GM19043 (cell line): ENCODE measurements at regions not wholly inside any gene's neighbourhood (a gene's known extent, or its start where the extent isn't known, plus 50 kb on each side); places are given as distances from the start of the nearest gene placed in this dataset.

ENCODE experiments used
- ATAC-seq: cut with Tn5 transposase; IDR thresholded peaks from one replicate; pipeline ENCODE4 v1.9.1; 2021; ENCODE audit warnings: low read depth; ENCODE audit not compliant: unreplicated experiment

DNA sequence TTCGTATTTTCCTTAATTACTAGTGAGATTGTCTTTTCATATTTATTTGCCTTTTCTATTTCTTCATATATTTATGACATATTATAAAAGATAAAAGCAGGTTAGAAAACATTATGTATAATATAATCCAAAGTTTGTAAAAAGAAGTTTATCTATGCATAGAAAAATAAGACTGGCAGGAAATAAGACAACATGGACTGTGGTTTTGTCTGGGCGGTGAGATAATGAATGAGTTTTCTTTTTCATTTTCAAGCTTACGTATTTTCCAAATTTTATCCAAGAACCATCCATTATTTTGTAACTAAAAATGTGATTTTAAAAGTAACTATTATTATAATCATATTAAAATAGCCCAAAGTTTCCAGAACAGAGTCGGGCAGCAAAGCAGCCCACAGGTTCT, 109.8 kb upstream of the MVB12B start:
- no peak for ATAC-seq

DNA sequence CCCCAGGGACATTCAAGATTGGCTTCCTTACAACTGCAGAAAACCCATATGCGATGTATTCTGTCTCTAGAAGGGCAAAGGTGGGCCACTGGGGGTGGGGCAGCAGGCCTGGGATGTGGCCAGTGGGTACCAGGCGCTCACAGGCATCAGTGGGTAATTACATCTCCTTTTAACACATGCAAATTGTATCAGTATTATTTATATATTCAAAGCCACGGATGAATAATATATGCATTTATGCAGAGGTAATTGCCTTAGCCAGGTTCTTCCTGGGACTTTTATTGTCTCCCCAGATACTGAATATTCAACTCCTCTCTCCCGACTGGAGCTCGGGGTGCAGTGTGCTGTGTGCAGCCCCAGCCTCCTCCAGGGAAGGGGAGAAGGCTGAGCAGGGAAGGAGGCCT, 109.4 kb upstream of the MVB12B start:
- ATAC-seq = no peak

DNA sequence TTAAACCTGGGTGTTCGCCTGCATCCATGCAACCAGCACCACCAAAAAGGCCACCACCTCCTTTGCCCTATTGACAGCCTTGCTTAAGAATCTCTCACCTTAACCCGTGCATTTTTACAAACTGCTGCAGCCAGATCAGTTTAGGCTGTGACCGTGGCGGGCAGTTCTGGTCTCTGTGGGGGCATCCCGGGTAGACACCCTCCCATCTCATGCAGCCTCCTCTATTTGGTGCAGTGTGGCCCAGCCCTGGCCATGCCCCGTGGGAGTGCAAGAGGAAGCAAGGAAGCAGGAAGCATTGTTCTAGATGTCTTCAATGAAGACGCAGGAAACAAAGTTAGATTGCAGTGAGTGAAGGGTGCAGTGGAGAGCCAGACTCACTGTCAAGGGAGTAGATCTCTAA, 108.8 kb upstream of the MVB12B start:
- no peak for ATAC-seq

DNA sequence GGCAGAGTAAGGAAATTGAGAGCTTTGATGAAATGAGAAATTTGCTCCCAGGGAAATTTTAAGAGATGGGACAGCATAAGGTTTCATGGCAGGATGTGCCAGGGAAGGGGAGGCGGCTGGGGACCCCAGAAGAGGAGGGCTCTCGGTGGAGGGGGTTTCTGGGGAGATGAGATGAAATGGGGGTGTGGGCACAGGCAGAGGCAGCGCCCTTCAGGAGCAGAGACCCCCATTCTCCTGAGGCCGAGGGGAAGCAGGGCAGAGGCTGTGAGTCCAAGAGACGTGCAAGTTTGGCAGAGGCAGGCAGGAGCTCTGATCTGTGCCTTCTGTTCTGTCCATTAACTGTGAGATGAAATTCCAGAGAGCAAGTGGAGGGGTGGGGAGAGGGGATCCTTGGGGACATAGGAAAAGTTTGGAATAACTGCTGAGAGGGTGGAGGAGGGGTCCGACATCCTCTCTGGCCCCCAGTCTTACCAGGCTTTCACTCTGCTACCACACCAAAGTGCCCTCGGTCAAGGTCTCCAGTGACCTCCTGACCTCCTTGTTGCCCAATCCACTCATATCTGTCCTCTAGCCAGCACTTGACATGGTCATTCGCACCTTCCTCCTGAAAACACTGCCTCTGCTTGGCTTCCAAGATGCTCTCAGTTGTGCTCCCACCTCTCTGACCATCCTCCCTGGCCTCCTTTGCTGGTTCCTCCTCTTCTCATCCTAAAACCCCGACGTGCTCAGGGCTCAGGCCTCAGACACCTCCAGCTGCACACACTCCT, 108.1 kb upstream of the MVB12B start:
- no peak for ATAC-seq

DNA sequence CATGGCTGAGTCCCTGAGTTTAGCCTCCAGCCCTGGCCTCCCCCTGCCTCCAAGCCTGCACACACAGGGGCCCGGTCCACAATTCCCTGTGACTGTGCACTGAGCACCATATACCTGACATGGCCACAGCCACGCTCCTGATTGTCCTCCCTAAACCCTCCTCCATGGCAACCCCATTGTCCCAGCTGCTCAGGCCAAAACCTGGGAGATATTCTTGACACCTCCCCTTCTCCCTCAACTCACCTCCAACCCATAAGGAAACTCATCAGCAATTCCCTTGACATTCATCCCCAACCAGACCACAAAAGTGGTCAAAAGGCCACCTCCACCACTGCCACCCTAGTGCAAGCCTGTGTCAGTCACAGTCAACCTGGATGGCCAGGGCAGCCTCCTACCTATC, 107.5 kb upstream of the MVB12B start:
- no peak for ATAC-seq

DNA sequence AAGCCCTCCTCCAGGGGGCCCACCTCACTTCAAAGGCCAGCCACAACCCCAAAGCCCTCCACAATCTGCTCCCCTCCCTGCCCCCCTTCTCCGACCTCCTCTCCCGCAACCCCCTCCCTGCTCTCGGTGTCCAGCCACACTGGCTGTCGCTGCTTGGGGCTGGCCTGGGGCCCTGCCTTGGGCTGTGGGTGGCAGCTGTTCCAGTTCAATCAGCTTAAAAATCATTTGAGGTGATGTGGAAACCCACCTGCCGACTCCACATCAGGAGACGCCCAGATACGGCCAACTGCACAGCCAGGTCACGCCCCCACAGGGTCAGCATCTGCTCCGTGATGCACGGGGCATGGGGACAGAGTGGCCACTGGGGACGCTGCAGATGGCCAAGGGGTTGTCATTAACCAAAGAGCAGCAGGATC, 107.0 kb upstream of the MVB12B start:
- no peak for ATAC-seq

DNA sequence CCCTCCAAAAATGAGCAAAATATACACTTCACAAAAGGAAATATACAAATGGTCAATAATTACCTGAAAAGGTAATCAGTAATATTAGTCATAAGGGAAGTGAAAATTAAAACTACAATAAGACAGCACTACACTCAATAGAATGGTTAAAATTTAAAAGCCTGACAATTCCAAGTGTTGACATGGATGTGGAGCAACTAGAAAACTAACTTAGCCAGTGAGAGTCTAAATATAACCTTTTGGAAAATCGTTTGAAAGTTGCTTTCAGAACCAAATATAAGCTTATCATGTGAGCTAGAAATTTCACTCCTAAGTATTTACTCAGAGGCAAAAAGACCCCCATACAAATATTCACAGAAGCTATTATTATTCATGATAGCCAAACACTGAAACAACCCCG, 105.1 kb upstream of the MVB12B start:
- ATAC-seq = no peak

DNA sequence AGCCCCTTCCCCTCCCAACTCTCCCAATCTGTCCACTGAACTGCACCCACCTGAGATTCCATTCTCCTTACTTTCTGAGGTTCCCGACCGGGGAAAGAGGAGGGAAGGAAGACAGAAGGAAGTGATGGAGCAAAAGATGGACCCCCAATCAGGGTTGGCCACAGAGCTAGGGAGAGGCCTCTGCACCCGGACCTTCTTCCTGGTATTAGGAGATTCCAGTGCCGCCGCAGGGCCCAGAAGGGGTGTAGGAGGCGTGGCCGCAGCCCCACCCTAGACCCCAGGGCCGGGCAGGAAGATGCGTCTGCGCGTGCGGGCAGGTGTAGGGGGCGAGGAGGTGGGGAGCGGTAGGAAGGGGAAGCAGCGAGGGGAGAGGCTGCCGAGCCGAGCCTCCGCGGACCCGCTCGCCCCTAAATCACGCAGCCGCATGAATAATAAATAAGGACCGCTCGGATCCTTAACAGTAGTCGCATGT, 104.2 kb upstream of the MVB12B start:
- ATAC-seq = no peak

DNA sequence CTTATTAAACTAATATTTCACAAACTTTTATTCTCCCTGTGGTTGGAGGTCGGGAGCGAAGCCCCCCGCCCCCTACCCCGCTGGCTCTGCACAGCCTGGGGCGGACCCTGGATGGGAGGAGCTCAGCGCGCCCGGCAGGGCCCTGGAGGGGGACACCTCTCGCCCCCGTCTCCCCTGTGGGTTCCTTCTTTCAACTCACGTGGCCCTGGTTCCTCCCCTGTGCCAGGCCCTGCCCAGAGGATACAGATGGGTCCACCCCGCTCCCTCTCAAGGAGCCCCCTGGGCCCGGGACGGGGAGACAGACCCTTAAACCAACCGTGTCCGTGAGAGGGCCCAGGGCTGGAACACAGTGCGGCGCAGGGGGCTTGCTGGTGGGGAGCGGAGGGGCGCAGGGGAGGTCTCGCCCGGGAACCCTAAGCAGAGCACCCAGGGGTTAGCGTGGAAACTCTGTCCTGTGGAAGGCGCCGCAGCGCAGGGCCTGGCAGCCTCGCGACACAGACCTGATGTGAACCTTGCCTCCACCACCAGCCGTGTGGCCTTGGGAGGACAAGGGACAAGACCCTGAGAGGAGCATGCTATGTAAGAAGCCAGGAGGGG, 103.7 kb upstream of the MVB12B start:
- ATAC-seq = no peak

DNA sequence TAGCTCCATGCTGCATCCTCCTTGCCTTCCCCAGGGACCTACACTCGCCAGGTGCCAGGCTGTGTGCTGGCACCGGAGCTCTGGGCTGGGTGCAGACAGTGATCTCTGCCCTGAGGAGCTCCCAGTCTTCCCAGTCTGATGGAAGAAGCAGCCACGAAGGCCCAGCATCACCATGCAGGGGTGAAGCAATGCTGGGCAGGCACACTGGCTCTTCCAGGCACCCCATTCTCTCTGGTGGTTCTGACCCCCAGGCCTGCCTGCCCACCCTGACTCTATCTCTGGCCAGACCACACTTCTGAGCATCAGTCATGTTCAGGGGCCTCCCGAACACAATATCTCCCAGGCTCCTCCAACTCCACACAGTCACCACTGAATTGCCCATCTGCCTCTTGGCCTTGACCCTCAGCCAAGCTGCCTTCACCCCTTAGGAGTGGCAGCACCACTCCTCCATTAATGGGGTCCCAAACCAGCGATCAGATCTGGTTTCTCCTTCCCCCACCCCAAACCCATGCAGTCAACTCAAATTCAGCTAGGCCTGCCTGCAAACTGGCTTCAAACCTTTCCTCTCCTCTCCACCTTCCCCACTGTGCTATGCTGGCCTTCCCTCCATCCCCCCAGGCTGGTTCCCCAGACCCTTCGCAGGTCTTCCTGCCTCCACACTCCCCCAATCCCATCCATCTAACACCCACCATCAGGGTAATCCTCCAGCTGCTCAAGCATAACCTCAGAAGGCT, 102.7 kb upstream of the MVB12B start:
- ATAC-seq = no peak

DNA sequence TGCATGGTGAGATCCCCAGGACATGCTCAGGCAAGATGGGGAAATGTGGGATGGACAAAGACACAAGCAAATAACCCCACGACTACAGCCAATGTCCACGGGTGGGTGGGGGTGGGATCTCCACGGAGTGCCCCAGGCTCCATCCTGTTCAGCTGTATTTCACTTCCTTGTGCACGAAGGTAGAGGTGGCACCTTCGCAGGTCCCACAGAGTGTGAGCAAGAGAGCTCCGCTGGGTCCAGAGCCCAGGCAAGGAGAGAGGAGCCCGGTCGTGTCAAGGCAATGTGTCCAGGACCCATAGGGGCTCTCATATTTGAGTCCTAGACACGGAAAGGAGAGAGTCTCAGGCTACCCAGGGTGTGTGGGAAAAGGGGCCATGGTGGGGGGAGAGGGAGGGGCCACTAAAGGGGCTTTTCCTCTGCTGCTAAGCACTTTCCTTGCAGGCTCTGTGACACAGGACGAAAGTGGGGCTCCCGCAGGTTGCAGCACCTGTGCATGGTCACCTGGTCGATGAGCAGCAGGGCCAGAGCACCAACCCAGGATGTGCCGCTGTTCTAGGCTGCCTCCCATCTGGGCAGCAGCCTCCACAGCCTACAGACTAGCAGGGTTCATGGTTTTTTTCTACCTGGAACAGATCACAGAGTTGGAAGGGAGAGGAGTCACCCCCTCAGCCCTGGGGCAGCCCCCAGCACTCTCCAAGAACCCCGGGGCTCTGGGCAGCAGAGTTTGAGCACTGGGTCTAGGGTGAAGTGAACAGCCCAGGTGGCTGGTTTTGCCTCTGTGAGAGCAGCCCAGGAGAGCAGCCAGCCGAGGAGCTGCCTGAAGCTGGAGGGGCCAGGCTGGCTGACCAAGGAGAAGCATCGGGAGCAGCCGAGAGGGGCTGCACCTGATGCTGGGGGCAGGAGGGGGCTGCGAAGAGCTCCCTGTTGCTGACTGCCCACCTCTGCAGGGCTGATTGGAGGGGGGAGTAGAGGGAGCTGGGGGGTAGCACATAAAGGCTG, 100.7 kb upstream of the MVB12B start:
- no peak for ATAC-seq

DNA sequence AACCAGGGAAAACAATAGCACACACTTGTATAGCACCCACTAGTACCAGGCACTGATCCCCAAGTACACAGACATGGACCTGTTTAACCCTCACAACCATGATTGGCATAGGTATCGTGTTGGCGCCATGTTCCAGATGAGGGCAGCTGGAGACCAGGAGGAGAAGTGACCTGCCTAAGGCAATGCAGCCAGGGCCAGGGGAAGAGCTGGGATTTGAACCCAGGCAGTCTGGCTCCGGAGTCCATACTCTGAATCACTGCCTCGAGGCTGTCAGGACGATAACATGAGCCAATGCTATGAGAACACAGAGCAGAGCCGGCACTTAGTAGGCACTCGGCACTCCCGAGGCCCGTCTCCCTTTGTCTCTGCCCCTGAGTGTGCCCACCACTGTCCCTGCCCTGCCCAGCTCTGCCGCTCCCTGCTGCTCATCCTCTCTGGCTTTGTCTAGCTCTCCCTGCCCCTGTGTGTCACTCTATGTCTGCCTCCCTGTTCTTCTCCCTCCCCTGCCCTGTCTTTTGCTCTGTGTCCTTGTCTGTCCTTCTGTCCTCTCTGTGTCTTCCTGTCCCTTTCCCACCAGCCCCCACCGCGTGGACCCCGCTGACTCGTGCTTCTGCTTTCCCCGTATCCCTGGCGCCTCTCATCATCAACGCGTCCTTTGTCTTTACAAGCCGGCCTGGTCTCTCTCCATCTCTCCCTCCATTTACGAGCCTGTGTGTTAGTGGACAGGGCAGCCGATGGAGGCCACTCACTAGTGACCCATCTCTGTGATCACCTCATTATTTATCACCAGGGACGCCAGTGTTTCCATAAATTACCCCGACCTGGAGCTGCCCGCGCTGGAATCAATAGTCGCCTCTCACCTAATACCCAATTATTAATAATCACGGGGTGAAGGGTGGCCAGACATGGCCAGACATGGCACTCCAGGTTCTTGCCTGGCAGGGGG, 99.4 kb upstream of the MVB12B start:
- ATAC-seq = no peak

DNA sequence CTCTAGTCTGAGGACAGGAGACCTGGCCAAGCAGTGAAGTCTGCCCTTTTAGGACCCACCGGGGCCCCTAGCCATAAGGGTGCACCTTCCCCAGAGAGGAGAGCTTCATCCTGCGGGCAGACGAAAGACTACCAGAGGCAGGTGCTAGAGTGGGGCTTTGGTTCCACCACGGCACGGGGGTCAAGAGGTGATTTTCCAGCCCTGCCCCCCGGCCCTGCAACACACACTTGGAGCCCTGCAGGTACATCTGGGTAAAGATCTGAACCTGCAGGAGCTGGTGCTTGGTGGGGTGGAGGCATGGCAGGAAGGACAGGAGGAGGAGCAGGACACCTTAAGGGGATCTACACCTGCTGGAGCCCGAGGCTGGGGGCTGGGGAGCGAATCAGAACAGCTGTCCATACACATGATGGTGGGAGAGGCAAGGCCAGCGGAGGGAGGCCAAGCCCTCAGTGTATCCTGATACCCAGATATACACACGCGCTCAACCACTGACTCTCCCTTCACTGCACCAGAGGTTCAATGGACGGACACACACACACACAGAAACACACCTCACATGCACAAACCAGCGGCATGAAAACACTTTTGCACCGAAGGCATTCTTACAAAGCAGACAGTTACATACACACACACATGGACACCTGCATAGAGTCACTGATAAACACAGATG, 98.4 kb upstream of the MVB12B start:
- no peak for ATAC-seq

DNA sequence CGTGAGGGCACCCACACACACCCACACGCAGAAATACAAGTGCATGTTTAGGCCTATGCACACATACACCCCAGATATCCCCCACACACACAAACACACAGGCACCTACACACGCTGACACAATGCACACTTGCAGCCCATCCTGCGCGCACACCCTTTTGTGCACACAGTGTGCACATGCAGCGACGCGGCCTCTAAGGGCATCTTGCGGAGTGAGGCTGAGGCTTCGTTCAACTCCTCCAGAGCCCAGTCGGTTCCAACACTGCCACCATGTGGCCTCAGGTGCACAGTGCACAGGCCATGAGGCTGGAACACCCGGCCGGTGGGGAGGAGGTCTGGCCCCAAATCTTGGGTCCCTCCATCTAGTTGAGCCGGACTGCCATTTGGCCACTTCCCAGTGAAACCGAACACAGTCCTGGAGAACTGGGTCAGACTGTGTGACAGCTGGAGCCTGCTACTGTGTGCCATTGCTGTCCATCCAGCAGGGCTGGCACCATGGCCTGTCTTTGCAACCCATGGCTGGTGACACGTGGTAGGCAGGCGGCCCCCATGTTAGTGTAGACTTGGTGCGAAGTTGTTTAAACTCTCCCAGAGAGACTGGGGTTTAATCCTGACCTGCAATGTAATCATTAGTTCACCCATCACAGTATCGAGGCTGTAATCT, 97.7 kb upstream of the MVB12B start:
- peak; percentile 51 for ATAC-seq

DNA sequence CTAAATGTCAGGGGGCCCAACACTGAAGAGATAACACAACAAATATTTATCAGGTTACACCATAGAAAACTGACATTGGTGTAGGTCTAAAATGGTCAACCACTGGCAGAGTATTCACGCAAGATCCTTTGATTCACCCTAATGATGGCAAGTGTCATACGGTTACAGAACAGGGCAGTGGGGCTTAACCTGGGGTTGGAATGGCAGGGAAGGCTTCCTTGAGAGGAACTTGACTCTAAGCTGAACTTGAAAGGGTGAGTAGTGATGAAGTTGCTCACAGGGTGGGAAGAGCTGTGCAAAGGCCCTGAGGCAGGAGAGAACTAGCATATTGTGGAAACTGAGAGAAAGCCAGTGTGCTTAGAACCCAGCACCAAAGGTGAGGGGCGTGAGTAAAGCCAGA, 97.1 kb upstream of the MVB12B start:
- ATAC-seq = no peak

DNA sequence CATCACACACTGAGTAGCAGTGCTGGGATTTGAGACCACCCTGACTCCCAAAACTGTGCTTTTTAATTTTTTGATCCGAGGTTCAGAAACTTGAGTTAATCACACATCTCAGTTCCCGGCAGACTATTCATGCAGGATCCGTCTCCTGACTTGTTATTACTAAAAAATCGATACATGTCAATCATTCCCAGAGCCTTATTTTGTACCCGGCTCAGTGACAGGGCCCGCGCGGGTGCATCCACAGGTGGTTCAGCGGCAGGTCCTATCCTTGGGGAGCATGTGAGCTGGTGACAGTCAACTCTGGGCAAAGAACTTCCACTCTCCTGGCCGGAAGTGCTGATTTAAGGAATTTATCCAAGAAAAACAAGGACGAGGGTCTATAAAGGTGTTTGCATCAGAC, 95.9 kb upstream of the MVB12B start:
- no peak for ATAC-seq

DNA sequence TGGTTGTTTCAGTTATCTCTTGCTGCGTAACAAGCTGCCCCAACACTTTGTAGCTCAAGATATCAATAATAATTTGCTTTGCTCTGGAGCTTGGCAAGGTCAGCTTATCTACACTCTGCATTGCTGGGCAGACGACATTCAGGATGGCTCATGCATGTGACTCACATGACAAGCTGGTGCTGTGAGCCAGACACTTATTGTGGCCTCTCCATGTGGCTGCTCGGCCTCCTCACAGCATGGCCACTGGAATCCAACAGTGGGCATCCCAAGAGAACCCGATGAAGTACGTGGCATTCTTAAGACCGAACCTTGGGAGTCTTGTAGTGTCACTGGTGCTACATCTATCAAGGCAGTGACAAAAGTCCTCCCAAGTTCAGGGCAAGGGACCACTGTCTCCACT, 94.2 kb upstream of the MVB12B start:
- ATAC-seq = no peak

DNA sequence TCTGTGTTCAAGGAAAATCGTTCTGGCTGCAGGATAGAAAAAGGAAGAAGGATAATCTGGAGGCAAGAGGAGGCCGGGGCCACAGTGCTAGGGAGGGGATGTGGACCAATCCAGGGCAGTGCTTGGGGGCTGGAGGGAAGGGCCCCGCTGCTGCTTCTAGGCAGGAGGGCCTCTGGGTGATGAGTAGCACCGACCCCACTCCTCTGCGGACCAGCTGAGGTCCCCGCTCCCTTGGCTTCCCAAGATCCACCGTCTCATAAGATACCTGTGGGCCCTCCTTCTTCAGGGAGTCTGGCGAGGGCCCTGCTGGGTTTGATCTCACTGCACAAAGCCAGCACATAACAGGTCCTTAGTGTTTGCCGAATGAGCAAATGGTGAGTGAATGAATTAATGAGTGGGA, 93.5 kb upstream of the MVB12B start:
- ATAC-seq = no peak
